Activated CD4-positive, alpha-beta memory T cell treated with anti-CD3 and anti-CD28 coated beads for 36 hours (primary cell): ENCODE measurements at regions not wholly inside any gene's neighbourhood (a gene's known extent, or its start where the extent isn't known, plus 50 kb on each side); places are given as distances from the start of the nearest gene placed in this dataset.

Experiments used
- CTCF ChIA-PET: fragments of 350-600 bp; sonication (Branson Sonifier 250); formaldehyde crosslinking; loops from one replicate; lab custom pipeline; 2021; ENCODE audit warnings: antibody characterized with exemption, inconsistent platforms; lab: Charles Lee
- POLR2A ChIA-PET: fragments of 350-600 bp; sonication (Branson Sonifier 250); formaldehyde crosslinking; loops from one replicate; lab custom pipeline; 2021; ENCODE audit warnings: antibody characterized with exemption; lab: Charles Lee
- DNase-seq: peaks from one replicate; pipeline ENCODE4 v3.0.0-alpha.2; 2020
- H3K27ac Mint-ChIP-seq: one replicate; pipeline ENCODE4 v1.8.0; 2021; ENCODE audit warnings: mixed read lengths
- H3K27me3 Mint-ChIP-seq: one replicate; pipeline ENCODE4 v1.8.0; 2021; ENCODE audit warnings: mixed read lengths
- H3K36me3 Mint-ChIP-seq: one replicate; pipeline ENCODE4 v1.8.0; 2021; ENCODE audit warnings: mixed read lengths
- H3K4me1 Mint-ChIP-seq: one replicate; pipeline ENCODE4 v1.8.0; 2021; ENCODE audit warnings: low read depth, mixed read lengths
- H3K4me3 Mint-ChIP-seq: one replicate; pipeline ENCODE4 v1.8.0; 2021; ENCODE audit warnings: mild to moderate bottlenecking, mixed read lengths
- H3K9me3 Mint-ChIP-seq: one replicate; pipeline ENCODE4 v1.8.0; 2021; ENCODE audit warnings: mixed read lengths
- intact Hi-C: fragments of 100-400 bp; cut with micrococcal nuclease; formaldehyde crosslinking; loops from one replicate; pipeline ENCODE4 v1.15.1; 2023

GRCh38 chr2:71277536-71278103, 50.7 kb upstream of the PAIP2B start:
- intact Hi-C loops, result no loop called here
- Mint-ChIP-seq H3K4me3 (peak overlapping the region; percentile 72), H3K4me1 (peaks cover 18% of the 10 kb centered on the region), H3K27me3 (peaks cover 69% of the 10 kb centered on the region), H3K27ac (no peak overlapping the region), H3K9me3 (peaks cover 8% of the 10 kb centered on the region), H3K36me3 (peaks cover 3% of the 10 kb centered on the region)
- ChIA-PET POLR2A (interaction anchor here (0.6 kb wide), 1 partner anchor 512 kb away, joined by 3 read pairs; no protein-coding TSS in a partner anchor), CTCF (interaction anchor here (0.7 to 1.3 kb wide), 2 partner anchors 120 to 123 kb away, joined by 3 read pairs; no protein-coding TSS in a partner anchor)
- peak; percentile 38 for DNase-seq

- Mint-ChIP-seq H3K36me3 (peaks cover 3% of the 10 kb centered on the region), H3K4me3 (peak overlapping the region; percentile 72), H3K9me3 (peaks cover 8% of the 10 kb centered on the region), H3K27me3 (peaks cover 68% of the 10 kb centered on the region), H3K27ac (no peak overlapping the region), H3K4me1 (peaks cover 18% of the 10 kb centered on the region)
- POLR2A ChIA-PET, result interaction anchor here (0.6 kb wide), 1 partner anchor 511 kb away, joined by 3 read pairs; no protein-coding TSS in a partner anchor
- DNase-seq, result no peak
- CTCF ChIA-PET, result interaction anchor here (0.7 to 1.3 kb wide), 3 partner anchors 50 to 122 kb away, joined by 3 to 5 read pairs (median 3); partner anchors contain the start of gene PAIP2B
- intact Hi-C loops, result no loop called here
These were observed 50.2 kb upstream of the PAIP2B start for GRCh38 chr2:71277147-71277475.

- ChIA-PET CTCF (interaction anchor here (0.6 to 1.3 kb wide), 3 partner anchors 49 to 122 kb away, joined by 3 to 5 read pairs (median 3); partner anchors contain the start of genes PAIP2B and ZNF638), POLR2A (interaction anchor here (0.6 kb wide), 1 partner anchor 873 kb away, joined by 3 read pairs; no protein-coding TSS in a partner anchor)
These were observed 49.6 kb upstream of the PAIP2B start for GRCh38 chr2:71276311-71277146.

More at GRCh38 chr2:71276311-71277146, 49.6 kb upstream of the PAIP2B start:
- H3K4me3 Mint-ChIP-seq, result peak overlapping the region; percentile 72
- H3K4me1 Mint-ChIP-seq, result peaks cover 18% of the 10 kb centered on the region
- H3K27ac Mint-ChIP-seq, result no peak overlapping the region
- peaks cover 8% of the 10 kb centered on the region for H3K9me3 Mint-ChIP-seq
- H3K27me3 Mint-ChIP-seq, result peaks cover 70% of the 10 kb centered on the region
- intact Hi-C loops, result loop anchor here (1.0 kb wide), 1 partner anchor 49 kb away; the partner anchor contains the start of gene PAIP2B
- peaks cover 3% of the 10 kb centered on the region for H3K36me3 Mint-ChIP-seq
- peak; percentile 91 for DNase-seq
